HG03025 (cell line): ENCODE measurements at regions not wholly inside any gene's neighbourhood (a gene's known extent, or its start where the extent isn't known, plus 50 kb on each side); places are given as distances from the start of the nearest gene placed in this dataset.
"Not testable (repeated sequence)": the region's sequence is repeated elsewhere in the genome, so short reads cannot be mapped to it uniquely, and the experiment has no call there.

ENCODE experiments used
- ATAC-seq: cut with Tn5 transposase; IDR thresholded peaks from one replicate; pipeline ENCODE4 v1.9.1; 2021; ENCODE audit warnings: mild to moderate bottlenecking, moderate library complexity; ENCODE audit not compliant: unreplicated experiment, low FRiP score

DNA sequence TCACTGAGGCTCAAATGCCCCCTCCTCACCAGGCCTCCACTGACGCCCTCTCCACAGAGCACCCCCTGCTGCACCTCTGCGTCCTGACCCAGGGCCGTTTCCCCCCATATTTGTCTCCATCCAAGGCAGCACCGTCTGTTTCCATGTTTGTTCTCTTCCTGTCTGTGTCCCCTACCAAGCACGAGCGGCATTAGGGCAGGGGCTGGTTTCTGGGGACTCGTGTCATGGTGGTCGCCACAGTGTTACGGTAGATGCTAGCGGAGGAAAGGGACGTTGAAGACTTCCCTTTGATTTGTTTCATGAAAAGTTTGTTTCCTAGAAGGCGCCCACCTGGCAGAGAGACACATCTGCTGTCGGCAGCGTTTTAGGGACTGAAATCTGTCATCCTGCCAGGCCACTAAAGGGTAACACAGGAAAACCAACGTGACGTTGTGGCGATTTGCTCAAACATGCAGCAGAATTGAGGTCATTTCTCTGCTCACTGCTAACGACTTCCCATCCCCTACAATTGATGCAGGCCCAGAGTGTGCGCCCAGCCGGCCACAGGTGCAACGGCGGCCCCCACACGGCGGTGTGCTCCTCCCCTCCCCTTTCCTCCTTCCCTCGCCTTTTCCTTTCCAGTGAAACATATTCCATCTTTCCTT is 79.3 kb upstream of the IRX4 start:
- ATAC-seq, result no peak

GRCh38 chr5:1961304-1961946 is 78.7 kb upstream of the IRX4 start:
- ATAC-seq, result no peak

GRCh38 chr5:1960595-1961303 is 78.0 kb upstream of the IRX4 start:
- no peak for ATAC-seq

DNA sequence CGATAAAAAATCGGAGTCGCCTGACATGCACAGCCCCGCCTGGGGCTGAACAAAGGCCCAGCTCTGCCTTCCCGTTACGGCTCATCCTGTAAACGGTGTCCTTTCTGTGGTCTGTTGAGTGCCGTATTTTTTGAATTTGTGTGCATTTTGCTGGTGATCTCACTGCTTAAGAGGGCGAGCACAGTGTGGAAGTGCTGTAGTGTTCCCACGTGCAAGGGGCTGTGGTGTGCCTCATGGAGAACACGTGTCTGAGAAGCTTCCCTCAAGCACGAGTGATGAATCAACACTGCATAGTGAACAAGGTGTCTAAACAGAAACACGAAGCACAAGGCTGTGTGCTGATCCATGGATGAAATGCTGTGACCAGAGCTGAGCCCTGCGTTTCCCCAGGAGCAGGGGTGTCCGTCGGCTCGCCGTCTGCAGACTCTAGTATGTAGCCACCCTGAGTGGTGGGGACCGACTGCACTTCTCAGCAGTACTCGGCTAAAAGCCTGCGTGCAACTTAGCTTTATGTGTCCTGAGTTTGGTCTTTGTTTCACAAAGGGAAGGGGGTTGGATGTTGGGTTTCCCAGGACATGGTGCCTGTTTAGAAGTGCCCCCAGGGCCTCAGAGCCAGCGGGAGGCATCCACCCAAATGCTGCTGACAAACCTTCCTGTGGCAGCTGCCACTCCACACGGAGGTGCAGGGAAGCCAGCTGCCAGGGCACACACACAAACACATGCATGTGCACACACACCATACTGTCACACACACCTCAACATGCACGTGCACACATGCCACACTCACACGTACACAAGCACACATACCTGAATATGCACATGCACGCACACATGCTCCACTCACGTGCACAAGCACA is 77.2 kb upstream of the IRX4 start:
- no peak for ATAC-seq

DNA sequence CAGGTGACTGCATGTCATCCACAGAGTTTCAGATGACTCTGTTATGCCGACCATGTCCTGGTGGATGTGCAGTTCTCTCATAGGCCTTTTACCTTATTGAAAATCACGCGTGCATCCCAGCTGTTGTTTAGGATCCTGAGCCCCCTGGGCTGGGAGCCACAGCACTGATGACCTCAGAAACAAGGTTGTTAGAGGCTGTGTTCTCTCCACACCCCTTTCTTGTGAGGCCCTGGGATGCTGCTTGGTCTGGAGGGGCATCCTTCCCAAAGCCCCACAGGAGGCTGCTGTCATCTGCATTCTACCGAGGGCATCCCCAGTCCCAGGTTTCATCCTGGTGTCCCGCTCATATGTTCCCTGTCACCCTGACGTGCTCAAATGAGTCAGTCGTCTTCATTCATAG is 76.5 kb upstream of the IRX4 start:
- no peak for ATAC-seq

DNA sequence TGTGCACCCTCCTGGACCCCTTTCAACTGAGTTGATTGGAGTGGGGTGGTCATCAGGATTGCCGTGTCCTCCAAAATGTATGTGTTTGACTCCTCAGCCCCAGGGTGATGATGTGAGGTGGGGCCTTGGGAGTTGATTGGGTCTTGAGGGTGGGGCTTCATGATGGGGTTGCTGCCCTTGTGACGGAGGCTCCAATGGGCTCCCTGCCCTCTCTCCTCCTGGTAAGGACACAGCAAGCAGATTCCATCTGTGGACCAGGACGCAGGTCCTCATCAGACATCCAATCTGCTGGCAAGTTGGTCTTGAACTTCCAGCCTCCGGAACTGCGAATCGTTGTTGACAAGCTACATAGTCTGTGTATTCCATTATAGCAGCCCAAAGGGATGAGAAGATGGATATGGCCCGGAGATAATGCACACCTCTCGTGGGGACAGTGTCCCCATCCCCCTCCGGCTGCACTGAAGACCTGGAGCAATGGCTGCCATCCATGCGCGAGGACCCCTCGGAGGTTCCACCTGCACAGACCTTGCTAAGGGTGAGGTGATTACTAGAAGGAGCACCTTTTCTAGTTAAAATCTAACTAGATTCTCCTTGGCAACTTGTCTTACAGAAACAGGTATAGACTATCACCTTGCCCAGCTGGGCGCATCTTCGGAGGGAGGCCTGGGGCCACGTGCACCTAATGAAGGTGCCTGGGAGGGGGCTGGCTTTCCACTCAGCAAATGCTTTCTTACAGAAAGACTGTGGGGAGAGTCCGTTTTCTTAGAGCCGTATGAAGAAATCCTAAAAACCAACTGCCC is 75.7 kb upstream of the IRX4 start:
- ATAC-seq, result no peak

GRCh38 chr5:1955586-1955985 is 72.9 kb upstream of the IRX4 start:
- no peak for ATAC-seq

GRCh38 chr5:1953710-1954109 is 71.0 kb upstream of the IRX4 start:
- not testable (repeated sequence) for ATAC-seq

DNA sequence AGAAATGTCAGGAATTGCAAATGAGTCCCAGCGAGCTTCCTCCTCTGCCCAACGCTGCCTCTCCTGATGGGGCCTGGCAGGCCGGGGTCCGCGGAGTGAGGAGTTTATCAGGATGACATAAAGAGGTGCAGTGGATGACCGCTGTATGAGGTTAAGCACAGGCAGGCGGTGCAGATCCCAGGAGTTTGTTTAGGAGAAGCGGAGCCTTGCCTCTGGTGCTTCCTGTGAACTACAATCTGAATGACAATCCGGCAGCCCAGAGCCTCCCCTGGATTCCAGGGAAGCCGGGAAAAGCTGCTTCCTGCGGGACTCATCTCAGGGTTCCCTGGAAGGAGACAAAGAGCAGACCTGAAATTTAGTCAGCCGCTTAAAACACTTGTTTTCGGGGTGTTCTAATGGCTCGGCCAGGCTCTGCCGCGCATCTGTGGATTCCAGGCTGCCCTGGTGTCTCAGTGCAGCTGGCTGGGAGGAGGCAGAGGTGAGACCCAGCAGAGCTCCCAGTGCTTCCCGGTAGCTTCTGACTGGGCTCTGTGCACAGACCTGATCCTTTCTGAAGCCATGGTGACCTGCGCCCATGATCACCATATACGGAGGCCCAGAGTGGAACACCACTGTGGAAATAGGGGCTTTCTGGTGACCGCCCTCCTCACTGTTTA is 69.8 kb upstream of the IRX4 start:
- no peak for ATAC-seq

- ATAC-seq, result no peak
Observed at GRCh38 chr5:1952021-1952420, 69.3 kb upstream of the IRX4 start.

DNA sequence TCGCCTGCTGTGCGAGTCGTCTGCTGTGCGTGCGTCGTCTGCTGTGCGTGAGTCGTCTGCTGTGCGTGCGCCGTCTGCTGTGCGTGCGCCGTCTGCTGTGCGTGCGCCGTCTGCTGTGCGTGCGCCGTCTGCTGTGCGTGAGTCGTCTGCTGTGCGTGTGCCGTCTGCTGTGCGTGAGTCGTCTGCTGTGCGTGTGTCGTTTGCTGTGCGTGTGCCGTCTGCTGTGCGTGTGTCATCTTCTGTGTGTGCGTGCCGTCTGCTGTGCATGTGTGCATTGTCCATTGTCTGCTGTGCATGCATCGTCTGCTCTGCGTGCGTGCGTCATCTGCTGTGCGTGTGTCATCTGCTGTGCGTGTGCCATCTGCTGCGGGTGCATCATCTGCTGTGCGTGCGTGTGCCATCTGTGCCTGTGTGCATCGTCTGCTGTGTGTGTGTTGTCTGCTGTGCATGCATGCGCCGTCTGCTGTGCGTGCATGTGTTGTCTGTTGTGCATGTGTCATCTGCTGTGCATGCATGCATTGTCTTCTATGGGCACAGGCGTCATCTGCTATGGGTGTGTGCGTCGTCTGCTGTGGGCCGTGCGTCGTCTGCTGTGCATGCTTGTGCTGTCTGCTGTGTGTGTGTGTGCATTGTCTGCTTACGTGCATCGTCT is 68.6 kb upstream of the IRX4 start:
- ATAC-seq, result no peak

DNA sequence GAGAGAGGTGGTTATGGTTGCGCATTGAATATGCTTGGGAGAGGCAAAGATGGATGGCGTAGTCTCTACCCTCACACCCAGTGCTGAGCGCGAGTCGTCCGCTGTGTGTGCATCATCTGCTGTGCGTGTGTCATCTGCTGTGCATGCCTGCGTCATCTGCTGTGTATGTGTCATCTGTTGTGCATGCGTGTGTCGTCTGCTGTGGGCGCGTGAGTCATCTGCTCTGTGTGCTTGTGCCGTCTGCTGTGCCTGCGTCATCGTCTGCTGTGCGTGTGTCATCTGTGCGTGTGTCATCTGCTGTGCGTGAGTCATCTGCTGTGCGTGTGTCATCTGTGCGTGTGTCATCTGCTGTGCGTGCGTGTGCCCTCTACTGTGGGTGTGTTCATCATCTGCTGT is 68.0 kb upstream of the IRX4 start:
- no peak for ATAC-seq

DNA sequence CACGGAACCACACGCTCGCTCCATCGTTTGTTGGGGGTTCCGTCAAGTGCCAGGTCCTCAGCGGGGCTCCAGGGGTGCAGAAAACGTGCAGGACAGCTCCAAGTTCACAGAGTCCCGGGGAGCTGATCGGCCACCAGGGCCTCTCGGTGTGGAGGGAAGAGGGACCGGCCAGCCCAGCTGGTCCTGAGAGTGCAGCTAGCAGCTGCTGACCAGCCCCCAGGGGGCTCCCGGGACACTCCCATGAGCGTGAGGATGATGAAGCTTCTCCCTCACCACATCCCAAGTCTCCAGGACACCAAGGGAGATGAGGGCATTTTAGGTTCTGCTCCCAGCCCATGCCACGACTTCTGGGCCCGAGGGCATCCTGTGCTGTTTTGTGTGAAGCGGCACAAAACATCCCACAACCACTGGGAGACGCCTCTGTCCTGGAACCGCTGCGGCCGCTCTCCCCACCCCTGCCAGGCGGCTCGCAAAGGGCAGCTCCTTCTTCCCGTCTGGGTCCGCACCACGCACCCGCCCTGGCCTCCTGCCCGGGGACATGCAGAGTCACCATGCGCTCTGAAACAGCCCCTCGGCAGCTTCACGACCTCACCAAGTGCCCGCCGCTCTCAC is 67.5 kb upstream of the IRX4 start:
- ATAC-seq, result no peak

- ATAC-seq, result no peak
Observed at GRCh38 chr5:1949253-1949652, 66.5 kb upstream of the IRX4 start.

DNA sequence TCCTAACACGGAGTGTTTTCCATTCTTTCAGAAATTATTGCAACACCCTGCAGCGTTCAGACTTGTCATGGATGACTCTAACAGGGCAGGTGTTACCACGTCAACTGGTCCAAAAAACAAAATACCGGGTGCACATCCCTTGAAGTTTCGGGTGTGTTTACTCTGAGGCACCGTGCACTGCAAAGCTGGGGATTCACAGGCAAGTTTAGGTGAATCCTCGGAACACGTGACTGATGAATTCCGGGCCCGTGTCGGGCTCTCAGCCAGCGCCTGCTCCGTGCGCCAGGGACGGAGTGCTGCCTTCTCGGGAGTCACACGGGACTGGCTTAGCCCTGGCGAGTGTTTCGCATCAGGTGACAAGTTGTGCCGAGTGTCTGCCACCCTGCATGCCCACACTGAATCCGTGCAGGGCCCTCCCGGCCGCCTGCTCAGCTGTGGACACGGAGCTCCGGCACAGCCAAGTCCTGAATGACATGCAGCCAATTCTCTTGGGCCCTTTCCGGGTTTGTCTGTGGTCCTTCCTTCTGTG is 66.0 kb upstream of the IRX4 start:
- no peak for ATAC-seq

- ATAC-seq, result no peak
Observed at GRCh38 chr5:1948111-1948510, 65.4 kb upstream of the IRX4 start.

GRCh38 chr5:1946776-1947175 is 64.1 kb upstream of the IRX4 start:
- no peak for ATAC-seq

DNA sequence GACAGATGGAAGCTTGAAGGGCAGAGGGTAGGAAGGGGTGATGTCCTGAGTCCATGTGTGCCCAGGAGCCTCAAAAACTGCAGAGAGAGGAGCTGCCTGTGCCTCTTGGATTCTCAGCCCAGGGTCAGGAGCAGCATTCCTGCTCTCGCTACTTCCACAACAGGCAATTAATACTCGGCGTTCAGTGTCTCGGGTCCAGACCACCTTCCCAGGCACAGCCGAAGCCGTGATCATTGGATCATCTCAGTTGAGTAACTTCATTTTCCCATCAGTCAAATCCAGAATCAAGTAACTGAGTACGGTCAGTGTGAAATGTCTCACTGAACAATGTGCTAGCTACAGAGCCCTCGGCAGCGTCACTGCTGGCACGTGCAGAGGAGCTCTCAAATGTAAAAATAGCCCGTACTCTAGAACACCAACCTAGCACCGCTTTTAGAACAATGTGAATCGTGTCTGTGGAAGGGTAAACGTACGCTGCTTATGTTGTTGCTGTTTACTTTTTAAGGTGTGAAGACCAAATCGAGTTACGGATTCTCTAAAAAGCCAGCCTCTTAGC is 63.5 kb upstream of the IRX4 start:
- ATAC-seq, result no peak
